HepG2 (cell line): ENCODE measurements at regions not wholly inside any gene's neighbourhood (a gene's known extent, or its start where the extent isn't known, plus 50 kb on each side); places are given as distances from the start of the nearest gene placed in this dataset.
A peak's percentile ranks its signal among the peaks of the same experiment; 100 is the strongest.
"Not testable (repeated sequence)": the region's sequence is repeated elsewhere in the genome, so short reads cannot be mapped to it uniquely, and the experiment has no call there.

ENCODE experiments used
- ATAC-seq: fragments of 200-7000 bp; cut with Tn5 transposase; 3 replicates; pipeline ENCODE4 v1.9.1; 2020; ENCODE audit warnings: mild to moderate bottlenecking, moderate library complexity
- BruUV-seq: library from RNA; stranded (reverse); fragments of 400-500 nt; replicated peaks from 2 replicates; lab custom pipeline; 2021; lab: Mats Ljungman, UMichigan
- CTCF ChIA-PET: fragments of 300-600 bp; formaldehyde crosslinking; extraction: SDS; loops from one replicate; lab custom pipeline; 2021; ENCODE audit warnings: low total read pairs, inconsistent platforms, low intra/inter-chr PET ratio; lab: Yijun Ruan, JAX
- POLR2A ChIA-PET: fragments of 350-600 bp; sonication (Branson Sonifier 250); formaldehyde crosslinking; loops from one replicate; lab custom pipeline; 2020; ENCODE audit warnings: antibody characterized with exemption, inconsistent platforms; lab: Yijun Ruan, JAX
- DNase-seq: peaks from one replicate; pipeline ENCODE4 v3.0.0-alpha.2; 2015; ENCODE audit warnings: low spot score
- FAIRE-seq: peaks from 3 replicates; lab custom pipeline; 2011; peaks lifted over from hg19 to GRCh38; lab: Jason Lieb, UNC
- H2AFZ ChIP-seq: one replicate; pipeline ENCODE4 v1.6.1; 2011; ENCODE audit warnings: low read length, inconsistent platforms
- H3K27ac ChIP-seq: fragments of 300-600 bp; 3 replicates; pipeline ENCODE4 v1.8.0; 2011; ENCODE audit warnings: mixed run types, mild to moderate bottlenecking, mixed read lengths, low read length, inconsistent platforms; ENCODE audit not compliant: insufficient read depth; ENCODE audit errors: extremely low read length
- H3K27me3 ChIP-seq, 2 experiments: fragments of 200-600 bp in 1 of 2; 2 replicates in 1 of 2; 3 replicates in 1 of 2; pipeline versions ENCODE4 v1.6.0 to v1.8.0; 2011; ENCODE audit warnings: low read length in 2 of 2, mild to moderate bottlenecking in 2 of 2, moderate library complexity in 2 of 2, inconsistent platforms in 1 of 2; ENCODE audit not compliant: insufficient read depth in 2 of 2, control insufficient read depth in 1 of 2
- H3K36me3 ChIP-seq, 2 experiments: fragments of 200-600 bp in 1 of 2; replicated peaks in 1 of 2; 2 replicates in 1 of 2; 3 replicates in 1 of 2; pipeline versions ENCODE4 v1.5.1 to v1.8.0; 2011; ENCODE audit warnings: low read length in 2 of 2, inconsistent platforms in 1 of 2; ENCODE audit not compliant: insufficient read depth in 2 of 2, control insufficient read depth in 1 of 2
- H3K4me1 ChIP-seq: 2 replicates; pipeline ENCODE4 v1.5.1; 2012; ENCODE audit warnings: low read length, inconsistent platforms; ENCODE audit not compliant: insufficient read depth
- H3K4me2 ChIP-seq: 2 replicates; pipeline ENCODE4 v1.6.0; 2011; ENCODE audit warnings: low read depth, low read length, inconsistent platforms
- H3K4me3 ChIP-seq, 3 experiments: fragments of 200-600 bp in 1 of 3; sonication (generic), shearing (Covaris generic) in 1 of 3; replicated peaks in 1 of 3; 2 replicates each; pipeline ENCODE4 v1.5.1; 2011 to 2016; ENCODE audit warnings: low read length in 3 of 3, inconsistent platforms in 2 of 3, low read depth in 2 of 3, mild to moderate bottlenecking in 2 of 3, control low read depth in 1 of 3, mixed read lengths in 1 of 3; ENCODE audit not compliant: insufficient read depth in 1 of 3
- H3K79me2 ChIP-seq: one replicate; pipeline ENCODE4 v1.6.1; 2011; ENCODE audit warnings: low read length, inconsistent platforms; ENCODE audit not compliant: insufficient read depth
- H3K9ac ChIP-seq: 2 replicates; pipeline ENCODE4 v1.6.0; 2011; ENCODE audit warnings: mild to moderate bottlenecking, low read depth, low read length, inconsistent platforms; ENCODE audit not compliant: insufficient read depth
- H3K9me3 ChIP-seq: 2 replicates; pipeline ENCODE4 v1.5.1; 2012; ENCODE audit warnings: mild to moderate bottlenecking, low read length
- H4K20me1 ChIP-seq: 2 replicates; pipeline ENCODE4 v1.6.0; 2011; ENCODE audit warnings: inconsistent platforms, mild to moderate bottlenecking, low read length, moderate library complexity; ENCODE audit not compliant: insufficient read depth
- ARNT2 ChIP-seq: sonication (generic); formaldehyde crosslinking; IDR thresholded peaks from 2 replicates; pipeline ENCODE4 v1.8.0; 2022; ENCODE audit warnings: mild to moderate bottlenecking, low read depth, missing genetic modification reagents, moderate library complexity
- ATF7-NPFF ChIP-seq: sonication (generic); formaldehyde crosslinking; IDR thresholded peaks from 2 replicates; pipeline ENCODE4 v1.8.1; 2023; ENCODE audit warnings: mild to moderate bottlenecking, low read depth, missing genetic modification reagents, moderate library complexity
- CBX1 ChIP-seq: IDR thresholded peaks from one replicate; pipeline ENCODE4 v1.6.1; 2016; ENCODE audit warnings: antibody characterized with exemption, low read depth
- FOXC1 ChIP-seq: sonication (generic); formaldehyde crosslinking; IDR thresholded peaks from 2 replicates; pipeline ENCODE4 v1.8.0; 2022; ENCODE audit warnings: mild to moderate bottlenecking, missing genetic modification reagents, borderline replicate concordance
- FOXO1 ChIP-seq: sonication (generic); formaldehyde crosslinking; IDR thresholded peaks from 2 replicates; pipeline ENCODE4 v1.4.0; 2020; ENCODE audit warnings: missing genetic modification reagents
- GLI4 ChIP-seq: sonication (generic); formaldehyde crosslinking; IDR thresholded peaks from 2 replicates; pipeline ENCODE4 v1.5.1; 2020; ENCODE audit warnings: missing genetic modification reagents, mild to moderate bottlenecking, moderate library complexity, borderline replicate concordance
- ISX ChIP-seq: sonication (generic); formaldehyde crosslinking; conservative IDR thresholded peaks from 2 replicates; pipeline ENCODE4 v1.5.0; 2020; ENCODE audit warnings: missing genetic modification reagents
- PLRG1 ChIP-seq: fragments of 450-650 bp; conservative IDR thresholded peaks from 2 replicates; pipeline ENCODE4 v1.6.1; 2016
- RNF2 ChIP-seq: fragments of 450-650 bp; conservative IDR thresholded peaks from 2 replicates; pipeline ENCODE4 v1.6.1; 2016; ENCODE audit warnings: low read depth
- SMC3 ChIP-seq: IDR thresholded peaks from 2 replicates; pipeline ENCODE4 v1.6.1; 2011; ENCODE audit warnings: low read length, improper control_type of control experiment
- STAG1 ChIP-seq: sonication (generic); formaldehyde crosslinking; IDR thresholded peaks from 2 replicates; pipeline ENCODE4 v1.4.0; 2020; ENCODE audit warnings: missing genetic modification reagents
- ZNF329 ChIP-seq: sonication (generic); formaldehyde crosslinking; IDR thresholded peaks from 2 replicates; pipeline ENCODE4 v1.9.0; 2021; ENCODE audit warnings: low read depth, mild to moderate bottlenecking, missing genetic modification reagents
- ZNF816 ChIP-seq: sonication (generic); formaldehyde crosslinking; IDR thresholded peaks from 2 replicates; pipeline ENCODE4 v1.8.0; 2022; ENCODE audit warnings: missing genetic modification reagents, mild to moderate bottlenecking, borderline replicate concordance
- WGBS: methylation state at CpG from one replicate; pipeline ENCODE4 v1.1.6; 2017; ENCODE audit warnings: low lambda C conversion rate; 5-methylcytosine and 5-hydroxymethylcytosine counted together
- in situ Hi-C: cut with HindIII; loops from 2 replicates; pipeline ENCODE4 v1.10.0; 2017; ENCODE audit warnings: low pct_unique_long_range_greater_than_20kb; ENCODE audit not compliant: extremely low pct_ligation_motif_present
- intact Hi-C: fragments of 100-400 bp; cut with micrococcal nuclease; formaldehyde crosslinking; loops from one replicate; pipeline ENCODE4 v1.10.0; 2022; ENCODE audit not compliant: unreplicated experiment
- TF ChIP-seq, protein P1 (sequence below): sonication (generic); formaldehyde crosslinking; IDR thresholded peaks from 2 replicates; pipeline ENCODE4 v1.5.0; 2020; ENCODE audit warnings: mild to moderate bottlenecking, missing genetic modification reagents, moderate library complexity

- ATAC-seq, intact Hi-C loops, H3K79me2 ChIP-seq, H3K9me3 ChIP-seq, H3K4me3 ChIP-seq, H2AFZ ChIP-seq, in situ Hi-C loops, H3K9ac ChIP-seq, BruUV-seq, CTCF ChIA-PET, H3K36me3 ChIP-seq, H4K20me1 ChIP-seq, H3K27me3 ChIP-seq, FAIRE-seq, DNase-seq, POLR2A ChIA-PET, H3K27ac ChIP-seq: not testable (repeated sequence)
- TF ChIP-seq, protein P1, sequence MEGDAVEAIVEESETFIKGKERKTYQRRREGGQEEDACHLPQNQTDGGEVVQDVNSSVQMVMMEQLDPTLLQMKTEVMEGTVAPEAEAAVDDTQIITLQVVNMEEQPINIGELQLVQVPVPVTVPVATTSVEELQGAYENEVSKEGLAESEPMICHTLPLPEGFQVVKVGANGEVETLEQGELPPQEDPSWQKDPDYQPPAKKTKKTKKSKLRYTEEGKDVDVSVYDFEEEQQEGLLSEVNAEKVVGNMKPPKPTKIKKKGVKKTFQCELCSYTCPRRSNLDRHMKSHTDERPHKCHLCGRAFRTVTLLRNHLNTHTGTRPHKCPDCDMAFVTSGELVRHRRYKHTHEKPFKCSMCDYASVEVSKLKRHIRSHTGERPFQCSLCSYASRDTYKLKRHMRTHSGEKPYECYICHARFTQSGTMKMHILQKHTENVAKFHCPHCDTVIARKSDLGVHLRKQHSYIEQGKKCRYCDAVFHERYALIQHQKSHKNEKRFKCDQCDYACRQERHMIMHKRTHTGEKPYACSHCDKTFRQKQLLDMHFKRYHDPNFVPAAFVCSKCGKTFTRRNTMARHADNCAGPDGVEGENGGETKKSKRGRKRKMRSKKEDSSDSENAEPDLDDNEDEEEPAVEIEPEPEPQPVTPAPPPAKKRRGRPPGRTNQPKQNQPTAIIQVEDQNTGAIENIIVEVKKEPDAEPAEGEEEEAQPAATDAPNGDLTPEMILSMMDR (CRISPR knock-in tag) = 0 out of 2 replicates have a peak, but pooled peaks have one; percentile 3
- Histone ChIP-seq H3K4me2 (0 out of 2 replicates have a peak overlapping the region, but pooled peaks have one; percentile 23), H3K4me1 (peaks cover 22% of the 10 kb centered on the region)
- 40% methylated on average over 1 of the region's 6 CpGs for WGBS
Observed at GRCh38 chrX:128783139-128783538, 730.9 kb upstream of the ACTRT1 start.

GRCh38 chrX:128781506-128781905 lies 729.3 kb upstream of the ACTRT1 start:
- Histone ChIP-seq H3K9me3 (no peaks in the 10 kb centered on the region), H3K79me2 (no peaks in the 10 kb centered on the region), H3K4me2 (no peak overlapping the region), H3K4me3 (no peak overlapping the region), H3K27ac (no peak overlapping the region), H3K36me3 (no peaks in the 10 kb centered on the region), H3K4me1 (peaks cover 22% of the 10 kb centered on the region), H4K20me1 (no peaks in the 10 kb centered on the region), H3K9ac (no peak overlapping the region), H2AFZ (no peak overlapping the region), H3K27me3 (no peaks in the 10 kb centered on the region)
- no TSS peak for BruUV-seq
- peak; percentile 98 for ATAC-seq
- ChIA-PET POLR2A (no interaction called here), CTCF (no interaction called here)
- WGBS = no CpG with 5 or more reads among the region's 1 CpG
- DNase-seq = peak; percentile 34
- intact Hi-C loops = no loop called here
- FAIRE-seq = peak; percentile 97
- in situ Hi-C loops = no loop called here
- TF ChIP-seq SMC3 (peak; percentile 60), FOXO1 (no peak), ZNF816 (no peak), ISX (CRISPR knock-in tag) (no peak), CBX1 (no peak), RNF2 (no peak), ARNT2 (CRISPR knock-in tag) (no peak), ATF7-NPFF (CRISPR knock-in tag) (no peak), STAG1 (CRISPR knock-in tag) (peak; percentile 67), ZNF329 (no peak), GLI4 (CRISPR knock-in tag) (no peak), PLRG1 (no peak), FOXC1 (CRISPR knock-in tag) (0 out of 2 replicates have a peak, but pooled peaks have one; percentile 38)
- TF ChIP-seq, protein P1 (CRISPR knock-in tag) = peak; percentile 72
